Fibroblast of gingiva (primary cell): ENCODE measurements at regions not wholly inside any gene's neighbourhood (a gene's known extent, or its start where the extent isn't known, plus 50 kb on each side); places are given as distances from the start of the nearest gene placed in this dataset.
"Not testable (repeated sequence)": the region's sequence is repeated elsewhere in the genome, so short reads cannot be mapped to it uniquely, and the experiment has no call there.

ENCODE experiments used
- DNase-seq: peaks from one replicate; pipeline ENCODE4 v3.0.0-alpha.2; 2011; ENCODE audit warnings: low read depth

GRCh38 chr1:196090226-196090625 is 518.0 kb downstream of the KCNT2 start:
- no peak for DNase-seq

GRCh38 chr1:196088541-196088940 is 519.7 kb downstream of the KCNT2 start:
- no peak for DNase-seq

GRCh38 chr1:196078691-196079090 is 529.5 kb downstream of the KCNT2 start:
- DNase-seq, result peak; percentile 19

- DNase-seq, result no peak
These were observed 532.6 kb downstream of the KCNT2 start for GRCh38 chr1:196075621-196076020.

GRCh38 chr1:196074182-196074581 is 534.1 kb downstream of the KCNT2 start:
- no peak for DNase-seq

- DNase-seq, result no peak
These were observed 536.8 kb downstream of the KCNT2 start for GRCh38 chr1:196071447-196071846.

GRCh38 chr1:196070940-196071339 is 537.3 kb downstream of the KCNT2 start:
- no peak for DNase-seq

GRCh38 chr1:196063952-196064351 is 544.3 kb downstream of the KCNT2 start:
- no peak for DNase-seq

- peak; percentile 1 for DNase-seq
These were observed 544.9 kb downstream of the KCNT2 start for GRCh38 chr1:196063294-196063693.

GRCh38 chr1:196060539-196060938 is 547.7 kb downstream of the KCNT2 start:
- DNase-seq, result no peak

GRCh38 chr1:196059210-196059609 is 549.0 kb downstream of the KCNT2 start:
- no peak for DNase-seq

GRCh38 chr1:196056966-196057365 is 551.3 kb downstream of the KCNT2 start:
- DNase-seq, result no peak

GRCh38 chr1:196049407-196049806 is 558.8 kb downstream of the KCNT2 start:
- DNase-seq, result no peak

- DNase-seq, result no peak
These were observed 565.0 kb downstream of the KCNT2 start for GRCh38 chr1:196043268-196043667.

GRCh38 chr1:196034080-196034706 is 574.0 kb downstream of the KCNT2 start:
- DNase-seq, result no peak

- not testable (repeated sequence) for DNase-seq
These were observed 576.9 kb downstream of the KCNT2 start for GRCh38 chr1:196031387-196031786.

- DNase-seq, result no peak
These were observed 577.8 kb downstream of the KCNT2 start for GRCh38 chr1:196030455-196030854.

- DNase-seq, result no peak
These were observed 578.8 kb downstream of the KCNT2 start for GRCh38 chr1:196029410-196029809.

- DNase-seq, result no peak
These were observed 581.1 kb downstream of the KCNT2 start for GRCh38 chr1:196027127-196027526.

GRCh38 chr1:196021174-196021573 is 587.1 kb downstream of the KCNT2 start:
- DNase-seq, result not testable (repeated sequence)

- DNase-seq, result no peak
These were observed 598.9 kb downstream of the KCNT2 start for GRCh38 chr1:196009362-196009761.

GRCh38 chr1:196007763-196008162 is 600.5 kb downstream of the KCNT2 start:
- DNase-seq, result no peak

GRCh38 chr1:196005426-196005825 is 602.8 kb downstream of the KCNT2 start:
- DNase-seq, result no peak

GRCh38 chr1:196004388-196004787 is 603.9 kb downstream of the KCNT2 start:
- not testable (repeated sequence) for DNase-seq
